ENCODE measurements at regions not wholly inside any gene's neighbourhood (a gene's known extent, or its start where the extent isn't known, plus 50 kb on each side); places are given as distances from the start of the nearest gene placed in this dataset.

DNA sequence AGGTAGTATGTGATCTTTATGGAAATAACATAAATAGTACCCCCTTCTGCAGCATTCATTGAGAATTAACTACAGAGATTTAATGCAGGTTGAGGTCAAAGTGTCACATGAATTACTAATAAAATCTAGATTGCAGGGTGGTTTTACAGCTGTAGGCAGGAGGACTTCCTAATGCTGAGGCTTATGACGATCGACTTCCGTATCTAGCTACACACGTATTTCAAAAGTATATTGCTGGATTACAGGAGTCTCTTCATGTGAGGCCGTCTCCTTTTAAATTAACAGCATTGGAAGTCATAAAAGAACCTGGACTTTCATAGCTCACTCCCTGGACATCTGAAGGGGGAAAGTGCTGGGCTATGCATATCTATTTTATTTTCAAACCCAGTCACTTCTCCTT, 180.9 kb downstream of the OSTF1 start:
- Histone ChIP-seq H3K79me2 (replicated peaks; ENCODE audit: insufficient read depth) (no peaks in the 10 kb centered on the region), H3K9me2 (ENCODE audit: insufficient read depth) (0 out of 2 replicates have a peak, but pooled peaks cover 4% of the 10 kb centered on the region), H2AFZ (no peak overlapping the region), H4K20me1 (replicated peaks; ENCODE audit: insufficient read depth) (no peaks in the 10 kb centered on the region), H3K4me1 (ENCODE audit: insufficient read depth) (no peaks in the 10 kb centered on the region), H3K27me3 (ENCODE audit: insufficient read depth) (no peaks in the 10 kb centered on the region), H3K4me2 (no peak overlapping the region), H3K36me3 (ENCODE audit: insufficient read depth) (peaks cover 11% of the 10 kb centered on the region), H3K4me3 (no peak overlapping the region), H3K27ac (ENCODE audit: low read depth) (no peak overlapping the region), H3F3A (replicated peaks; ENCODE audit: low read depth) (no peaks in the 10 kb centered on the region)
- peaks cover 23% of the 10 kb centered on the region for H3K36me3 Mint-ChIP-seq (ENCODE audit: low read depth)
- DNase-seq (ENCODE audit: low spot score) (no peak), ATAC-seq (no peak)
- H3K27me3 Mint-ChIP-seq (ENCODE audit: insufficient read depth, low read depth, poor library complexity), result no peaks in the 10 kb centered on the region
- TF ChIP-seq, protein P1, sequence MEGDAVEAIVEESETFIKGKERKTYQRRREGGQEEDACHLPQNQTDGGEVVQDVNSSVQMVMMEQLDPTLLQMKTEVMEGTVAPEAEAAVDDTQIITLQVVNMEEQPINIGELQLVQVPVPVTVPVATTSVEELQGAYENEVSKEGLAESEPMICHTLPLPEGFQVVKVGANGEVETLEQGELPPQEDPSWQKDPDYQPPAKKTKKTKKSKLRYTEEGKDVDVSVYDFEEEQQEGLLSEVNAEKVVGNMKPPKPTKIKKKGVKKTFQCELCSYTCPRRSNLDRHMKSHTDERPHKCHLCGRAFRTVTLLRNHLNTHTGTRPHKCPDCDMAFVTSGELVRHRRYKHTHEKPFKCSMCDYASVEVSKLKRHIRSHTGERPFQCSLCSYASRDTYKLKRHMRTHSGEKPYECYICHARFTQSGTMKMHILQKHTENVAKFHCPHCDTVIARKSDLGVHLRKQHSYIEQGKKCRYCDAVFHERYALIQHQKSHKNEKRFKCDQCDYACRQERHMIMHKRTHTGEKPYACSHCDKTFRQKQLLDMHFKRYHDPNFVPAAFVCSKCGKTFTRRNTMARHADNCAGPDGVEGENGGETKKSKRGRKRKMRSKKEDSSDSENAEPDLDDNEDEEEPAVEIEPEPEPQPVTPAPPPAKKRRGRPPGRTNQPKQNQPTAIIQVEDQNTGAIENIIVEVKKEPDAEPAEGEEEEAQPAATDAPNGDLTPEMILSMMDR (conservative IDR thresholded peaks at IDR 0.05; ENCODE audit: low read depth in 2 of 2), result no peak
- TF ChIP-seq JUNB (IDR thresholded peaks at IDR 0.05; ENCODE audit: unreplicated experiment), result no peak
- no peak for TF ChIP-seq STAT1 (IDR thresholded peaks at IDR 0.05; ENCODE audit: unreplicated experiment)
- TF ChIP-seq EZH2phosphoT487 (IDR thresholded peaks at IDR 0.05; ENCODE audit: unreplicated experiment), result no peak
- no peak for TF ChIP-seq NANOG (IDR thresholded peaks at IDR 0.05; ENCODE audit: borderline replicate concordance)
- TF ChIP-seq, protein P2, sequence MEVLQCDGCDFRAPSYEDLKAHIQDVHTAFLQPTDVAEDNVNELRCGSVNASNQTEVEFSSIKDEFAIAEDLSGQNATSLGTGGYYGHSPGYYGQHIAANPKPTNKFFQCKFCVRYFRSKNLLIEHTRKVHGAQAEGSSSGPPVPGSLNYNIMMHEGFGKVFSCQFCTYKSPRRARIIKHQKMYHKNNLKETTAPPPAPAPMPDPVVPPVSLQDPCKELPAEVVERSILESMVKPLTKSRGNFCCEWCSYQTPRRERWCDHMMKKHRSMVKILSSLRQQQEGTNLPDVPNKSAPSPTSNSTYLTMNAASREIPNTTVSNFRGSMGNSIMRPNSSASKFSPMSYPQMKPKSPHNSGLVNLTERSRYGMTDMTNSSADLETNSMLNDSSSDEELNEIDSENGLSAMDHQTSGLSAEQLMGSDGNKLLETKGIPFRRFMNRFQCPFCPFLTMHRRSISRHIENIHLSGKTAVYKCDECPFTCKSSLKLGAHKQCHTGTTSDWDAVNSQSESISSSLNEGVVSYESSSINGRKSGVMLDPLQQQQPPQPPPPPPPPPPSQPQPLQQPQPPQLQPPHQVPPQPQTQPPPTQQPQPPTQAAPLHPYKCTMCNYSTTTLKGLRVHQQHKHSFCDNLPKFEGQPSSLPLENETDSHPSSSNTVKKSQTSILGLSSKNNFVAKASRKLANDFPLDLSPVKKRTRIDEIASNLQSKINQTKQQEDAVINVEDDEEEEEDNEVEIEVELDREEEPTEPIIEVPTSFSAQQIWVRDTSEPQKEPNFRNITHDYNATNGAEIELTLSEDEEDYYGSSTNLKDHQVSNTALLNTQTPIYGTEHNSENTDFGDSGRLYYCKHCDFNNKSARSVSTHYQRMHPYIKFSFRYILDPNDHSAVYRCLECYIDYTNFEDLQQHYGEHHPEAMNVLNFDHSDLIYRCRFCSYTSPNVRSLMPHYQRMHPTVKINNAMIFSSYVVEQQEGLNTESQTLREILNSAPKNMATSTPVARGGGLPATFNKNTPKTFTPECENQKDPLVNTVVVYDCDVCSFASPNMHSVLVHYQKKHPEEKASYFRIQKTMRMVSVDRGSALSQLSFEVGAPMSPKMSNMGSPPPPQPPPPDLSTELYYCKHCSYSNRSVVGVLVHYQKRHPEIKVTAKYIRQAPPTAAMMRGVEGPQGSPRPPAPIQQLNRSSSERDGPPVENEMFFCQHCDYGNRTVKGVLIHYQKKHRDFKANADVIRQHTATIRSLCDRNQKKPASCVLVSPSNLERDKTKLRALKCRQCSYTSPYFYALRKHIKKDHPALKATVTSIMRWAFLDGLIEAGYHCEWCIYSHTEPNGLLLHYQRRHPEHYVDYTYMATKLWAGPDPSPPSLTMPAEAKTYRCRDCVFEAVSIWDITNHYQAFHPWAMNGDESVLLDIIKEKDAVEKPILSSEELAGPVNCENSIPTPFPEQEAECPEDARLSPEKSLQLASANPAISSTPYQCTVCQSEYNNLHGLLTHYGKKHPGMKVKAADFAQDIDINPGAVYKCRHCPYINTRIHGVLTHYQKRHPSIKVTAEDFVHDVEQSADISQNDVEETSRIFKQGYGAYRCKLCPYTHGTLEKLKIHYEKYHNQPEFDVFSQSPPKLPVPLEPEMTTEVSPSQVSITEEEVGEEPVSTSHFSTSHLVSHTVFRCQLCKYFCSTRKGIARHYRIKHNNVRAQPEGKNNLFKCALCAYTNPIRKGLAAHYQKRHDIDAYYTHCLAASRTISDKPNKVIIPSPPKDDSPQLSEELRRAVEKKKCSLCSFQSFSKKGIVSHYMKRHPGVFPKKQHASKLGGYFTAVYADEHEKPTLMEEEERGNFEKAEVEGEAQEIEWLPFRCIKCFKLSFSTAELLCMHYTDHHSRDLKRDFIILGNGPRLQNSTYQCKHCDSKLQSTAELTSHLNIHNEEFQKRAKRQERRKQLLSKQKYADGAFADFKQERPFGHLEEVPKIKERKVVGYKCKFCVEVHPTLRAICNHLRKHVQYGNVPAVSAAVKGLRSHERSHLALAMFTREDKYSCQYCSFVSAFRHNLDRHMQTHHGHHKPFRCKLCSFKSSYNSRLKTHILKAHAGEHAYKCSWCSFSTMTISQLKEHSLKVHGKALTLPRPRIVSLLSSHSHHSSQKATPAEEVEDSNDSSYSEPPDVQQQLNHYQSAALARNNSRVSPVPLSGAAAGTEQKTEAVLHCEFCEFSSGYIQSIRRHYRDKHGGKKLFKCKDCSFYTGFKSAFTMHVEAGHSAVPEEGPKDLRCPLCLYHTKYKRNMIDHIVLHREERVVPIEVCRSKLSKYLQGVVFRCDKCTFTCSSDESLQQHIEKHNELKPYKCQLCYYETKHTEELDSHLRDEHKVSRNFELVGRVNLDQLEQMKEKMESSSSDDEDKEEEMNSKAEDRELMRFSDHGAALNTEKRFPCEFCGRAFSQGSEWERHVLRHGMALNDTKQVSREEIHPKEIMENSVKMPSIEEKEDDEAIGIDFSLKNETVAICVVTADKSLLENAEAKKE (CRISPR knock-in tag; IDR thresholded peaks at IDR 0.05), result no peak
- TF ChIP-seq ZNF114 (CRISPR knock-in tag; IDR thresholded peaks at IDR 0.05), result no peak
- no peak for TF ChIP-seq ZNF331 (CRISPR knock-in tag; IDR thresholded peaks at IDR 0.05; ENCODE audit: low read depth)
- TF ChIP-seq, protein P3, sequence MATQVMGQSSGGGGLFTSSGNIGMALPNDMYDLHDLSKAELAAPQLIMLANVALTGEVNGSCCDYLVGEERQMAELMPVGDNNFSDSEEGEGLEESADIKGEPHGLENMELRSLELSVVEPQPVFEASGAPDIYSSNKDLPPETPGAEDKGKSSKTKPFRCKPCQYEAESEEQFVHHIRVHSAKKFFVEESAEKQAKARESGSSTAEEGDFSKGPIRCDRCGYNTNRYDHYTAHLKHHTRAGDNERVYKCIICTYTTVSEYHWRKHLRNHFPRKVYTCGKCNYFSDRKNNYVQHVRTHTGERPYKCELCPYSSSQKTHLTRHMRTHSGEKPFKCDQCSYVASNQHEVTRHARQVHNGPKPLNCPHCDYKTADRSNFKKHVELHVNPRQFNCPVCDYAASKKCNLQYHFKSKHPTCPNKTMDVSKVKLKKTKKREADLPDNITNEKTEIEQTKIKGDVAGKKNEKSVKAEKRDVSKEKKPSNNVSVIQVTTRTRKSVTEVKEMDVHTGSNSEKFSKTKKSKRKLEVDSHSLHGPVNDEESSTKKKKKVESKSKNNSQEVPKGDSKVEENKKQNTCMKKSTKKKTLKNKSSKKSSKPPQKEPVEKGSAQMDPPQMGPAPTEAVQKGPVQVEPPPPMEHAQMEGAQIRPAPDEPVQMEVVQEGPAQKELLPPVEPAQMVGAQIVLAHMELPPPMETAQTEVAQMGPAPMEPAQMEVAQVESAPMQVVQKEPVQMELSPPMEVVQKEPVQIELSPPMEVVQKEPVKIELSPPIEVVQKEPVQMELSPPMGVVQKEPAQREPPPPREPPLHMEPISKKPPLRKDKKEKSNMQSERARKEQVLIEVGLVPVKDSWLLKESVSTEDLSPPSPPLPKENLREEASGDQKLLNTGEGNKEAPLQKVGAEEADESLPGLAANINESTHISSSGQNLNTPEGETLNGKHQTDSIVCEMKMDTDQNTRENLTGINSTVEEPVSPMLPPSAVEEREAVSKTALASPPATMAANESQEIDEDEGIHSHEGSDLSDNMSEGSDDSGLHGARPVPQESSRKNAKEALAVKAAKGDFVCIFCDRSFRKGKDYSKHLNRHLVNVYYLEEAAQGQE (IDR thresholded peaks at IDR 0.05; ENCODE audit: unreplicated experiment), result no peak
- no peak for TF ChIP-seq POLR2AphosphoS5 (IDR thresholded peaks at IDR 0.05; ENCODE audit: low read depth)
- TF ChIP-seq CREB1 (CRISPR knock-in tag; IDR thresholded peaks at IDR 0.05; ENCODE audit: low read depth), result no peak
- no peak for TF ChIP-seq EZH2 (IDR thresholded peaks at IDR 0.05; ENCODE audit: low read depth, unreplicated experiment)
- TF ChIP-seq, protein P4, sequence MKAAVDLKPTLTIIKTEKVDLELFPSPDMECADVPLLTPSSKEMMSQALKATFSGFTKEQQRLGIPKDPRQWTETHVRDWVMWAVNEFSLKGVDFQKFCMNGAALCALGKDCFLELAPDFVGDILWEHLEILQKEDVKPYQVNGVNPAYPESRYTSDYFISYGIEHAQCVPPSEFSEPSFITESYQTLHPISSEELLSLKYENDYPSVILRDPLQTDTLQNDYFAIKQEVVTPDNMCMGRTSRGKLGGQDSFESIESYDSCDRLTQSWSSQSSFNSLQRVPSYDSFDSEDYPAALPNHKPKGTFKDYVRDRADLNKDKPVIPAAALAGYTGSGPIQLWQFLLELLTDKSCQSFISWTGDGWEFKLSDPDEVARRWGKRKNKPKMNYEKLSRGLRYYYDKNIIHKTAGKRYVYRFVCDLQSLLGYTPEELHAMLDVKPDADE (IDR thresholded peaks at IDR 0.05), result no peak
- H3K9me3 Mint-ChIP-seq, result peaks cover 25% of the 10 kb centered on the region
- H3K27ac Mint-ChIP-seq, result no peak overlapping the region
- H3K4me3 Mint-ChIP-seq, result no peak overlapping the region
- H3K4me1 Mint-ChIP-seq, result peaks cover 2% of the 10 kb centered on the region; the same call in 2 of the 3 replicates
